GM23248 (cell line): ENCODE measurements at regions not wholly inside any gene's neighbourhood (a gene's known extent, or its start where the extent isn't known, plus 50 kb on each side); places are given as distances from the start of the nearest gene placed in this dataset.
"Not testable (repeated sequence)": the region's sequence is repeated elsewhere in the genome, so short reads cannot be mapped to it uniquely, and the experiment has no call there.

ENCODE experiments used
- DNase-seq: peaks from one replicate; pipeline ENCODE4 v3.0.0-alpha.2; 2015
- H2AFZ ChIP-seq: fragments of 200-600 bp; sonication (generic); 2 replicates; pipeline ENCODE4 v1.6.1; 2016; ENCODE audit warnings: antibody characterized with exemption
- H3F3A ChIP-seq: fragments of 200-600 bp; sonication (generic); 2 replicates; pipeline ENCODE4 v1.6.1; 2016; ENCODE audit warnings: mild to moderate bottlenecking, antibody characterized with exemption, mixed run types; ENCODE audit not compliant: insufficient read depth
- H3K27ac ChIP-seq: fragments of 200-600 bp; sonication (generic); 2 replicates; pipeline ENCODE4 v1.5.1; 2016; ENCODE audit warnings: mild to moderate bottlenecking
- H3K27me3 ChIP-seq: fragments of 200-600 bp; sonication (generic); replicated peaks from 2 replicates; pipeline ENCODE4 v1.6.1; 2016; ENCODE audit warnings: mild to moderate bottlenecking; ENCODE audit not compliant: insufficient read depth
- H3K36me3 ChIP-seq: fragments of 200-600 bp; sonication (generic); 2 replicates; pipeline ENCODE4 v1.6.1; 2016; ENCODE audit warnings: low read depth, mild to moderate bottlenecking
- H3K4me1 ChIP-seq: fragments of 200-600 bp; sonication (generic); 2 replicates; pipeline ENCODE4 v1.6.1; 2016; ENCODE audit warnings: mild to moderate bottlenecking; ENCODE audit not compliant: insufficient read depth
- H3K4me2 ChIP-seq: fragments of 200-600 bp; sonication (generic); one replicate; pipeline ENCODE4 v1.6.1; 2016; ENCODE audit warnings: mild to moderate bottlenecking; ENCODE audit not compliant: unreplicated experiment
- H3K4me3 ChIP-seq: fragments of 200-600 bp; sonication (generic); 2 replicates; pipeline ENCODE4 v1.5.1; 2016; ENCODE audit warnings: mild to moderate bottlenecking
- H3K79me2 ChIP-seq: fragments of 200-600 bp; sonication (generic); 2 replicates; pipeline ENCODE4 v1.6.1; 2016; ENCODE audit warnings: mild to moderate bottlenecking; ENCODE audit not compliant: insufficient read depth
- H3K9ac ChIP-seq: fragments of 200-600 bp; sonication (generic); 2 replicates; pipeline ENCODE4 v1.6.1; 2016; ENCODE audit warnings: mild to moderate bottlenecking
- H3K9me2 ChIP-seq: fragments of 200-600 bp; sonication (generic); 2 replicates; pipeline ENCODE4 v1.6.1; 2016; ENCODE audit warnings: mixed run types, mild to moderate bottlenecking, moderate library complexity; ENCODE audit not compliant: insufficient read depth
- H3K9me3 ChIP-seq: fragments of 200-600 bp; sonication (generic); one replicate; pipeline ENCODE4 v1.6.1; 2017; ENCODE audit warnings: low read depth
- H4K20me1 ChIP-seq: fragments of 200-600 bp; sonication (generic); 2 replicates; pipeline ENCODE4 v1.6.0; 2016; ENCODE audit not compliant: insufficient read depth
- EZH2 ChIP-seq: fragments of 200-600 bp; sonication (generic); IDR thresholded peaks from 2 replicates; pipeline ENCODE4 v1.6.1; 2018; ENCODE audit warnings: antibody characterized with exemption, mild to moderate bottlenecking; ENCODE audit not compliant: insufficient read depth, poor library complexity, severe bottlenecking
- EZH2phosphoT487 ChIP-seq: fragments of 200-600 bp; sonication (generic); IDR thresholded peaks from 2 replicates; pipeline ENCODE4 v1.6.1; 2018; ENCODE audit warnings: antibody characterized with exemption, moderate library complexity, mild to moderate bottlenecking, low read depth; ENCODE audit not compliant: insufficient read depth
- WGBS, 2 experiments: methylation state at CpG; one replicate each; pipeline ENCODE4 v1.1.6; 2015 to 2017; ENCODE audit warnings: low lambda C conversion rate in 2 of 2, low coverage in 1 of 2; ENCODE audit errors: missing lambda C conversion rate in 2 of 2; 5-methylcytosine and 5-hydroxymethylcytosine counted together
- in situ Hi-C: fragments of 300-500 bp; cut with MboI; formaldehyde crosslinking; loops from 2 replicates; pipeline ENCODE4 v1.15.0; 2020

- in situ Hi-C loops = no loop called here
These were observed 264.5 kb downstream of the SOCS6 start for GRCh38 chr18:70553245-70553935.

GRCh38 chr18:70536370-70537062, 247.7 kb downstream of the SOCS6 start:
- Histone ChIP-seq H3K9me2 (no peaks in the 10 kb centered on the region), H3K9me3 (no peaks in the 10 kb centered on the region), H3K4me1 (no peaks in the 10 kb centered on the region), H4K20me1 (no peaks in the 10 kb centered on the region), H3K4me2 (no peak overlapping the region), H3K79me2 (no peaks in the 10 kb centered on the region), H3K4me3 (no peak overlapping the region), H3F3A (no peaks in the 10 kb centered on the region), H3K9ac (no peak overlapping the region), H3K36me3 (no peaks in the 10 kb centered on the region), H3K27ac (no peak overlapping the region), H3K27me3 (no peaks in the 10 kb centered on the region), H2AFZ (no peak overlapping the region)
- no peak for TF ChIP-seq EZH2phosphoT487
- TF ChIP-seq EZH2 = no peak
- WGBS, 2 experiments = 42 to 50% methylated on average over 6 of the region's 6 CpGs
- no peak for DNase-seq
- in situ Hi-C loops = no loop called here

More at GRCh38 chr18:70553245-70553935, 264.5 kb downstream of the SOCS6 start:
- no peaks in the 10 kb centered on the region for H3K9me2 ChIP-seq
- no peaks in the 10 kb centered on the region for H4K20me1 ChIP-seq
- H3F3A ChIP-seq = no peaks in the 10 kb centered on the region
- H3K79me2 ChIP-seq = no peaks in the 10 kb centered on the region
- no peak overlapping the region for H3K9ac ChIP-seq
- H3K4me1 ChIP-seq = no peaks in the 10 kb centered on the region
- no peaks in the 10 kb centered on the region for H3K36me3 ChIP-seq
- no peak overlapping the region for H3K27ac ChIP-seq
- H3K4me3 ChIP-seq = no peak overlapping the region
- H3K9me3 ChIP-seq = no peaks in the 10 kb centered on the region
- no peak for TF ChIP-seq EZH2
- no peak for TF ChIP-seq EZH2phosphoT487
- WGBS, 2 experiments = 7% methylated on average over 10 of the region's 10 CpGs
- DNase-seq = no peak
- peak overlapping the region; percentile 50; the same call in 1 of the 2 replicates for H2AFZ ChIP-seq
- no peaks in the 10 kb centered on the region for H3K27me3 ChIP-seq
- H3K4me2 ChIP-seq = no peak overlapping the region

GRCh38 chr18:70535041-70535440, 246.2 kb downstream of the SOCS6 start:
- Histone ChIP-seq H4K20me1 (no peaks in the 10 kb centered on the region), H3K36me3 (no peaks in the 10 kb centered on the region), H3K27me3 (no peaks in the 10 kb centered on the region), H3K4me3 (no peak overlapping the region), H2AFZ (no peak overlapping the region), H3K9ac (no peak overlapping the region), H3K27ac (no peak overlapping the region), H3K4me2 (no peak overlapping the region), H3K79me2 (no peaks in the 10 kb centered on the region), H3K4me1 (no peaks in the 10 kb centered on the region), H3K9me3 (no peaks in the 10 kb centered on the region), H3K9me2 (no peaks in the 10 kb centered on the region), H3F3A (no peaks in the 10 kb centered on the region)
- TF ChIP-seq EZH2 (no peak), EZH2phosphoT487 (no peak)
- WGBS, 2 experiments = 39 to 41% methylated on average over 5 of the region's 5 CpGs
- peak; percentile 27 for DNase-seq
- in situ Hi-C loops = no loop called here

GRCh38 chr18:70525322-70525721, 236.5 kb downstream of the SOCS6 start:
- DNase-seq, H3K9me2 ChIP-seq, H3K4me1 ChIP-seq, H3K4me3 ChIP-seq, H2AFZ ChIP-seq, H3K27me3 ChIP-seq, H4K20me1 ChIP-seq, H3K27ac ChIP-seq, H3K36me3 ChIP-seq, H3K9me3 ChIP-seq, H3K4me2 ChIP-seq, in situ Hi-C loops, H3K9ac ChIP-seq, H3F3A ChIP-seq, H3K79me2 ChIP-seq: not testable (repeated sequence)
- 59 to 69% methylated on average over 1 of the region's 1 CpG for WGBS, 2 experiments
